Upper lobe of left lung (tissue), 4 donors: ENCODE measurements at regions not wholly inside any gene's neighbourhood (a gene's known extent, or its start where the extent isn't known, plus 50 kb on each side); places are given as distances from the start of the nearest gene placed in this dataset.

Experiments used
- CTCF ChIP-seq, 6 experiments: fragments of 450-650 bp in 4 of 6; fragments of 200-600 bp in 2 of 6; sonication (generic) in 2 of 6; IDR thresholded peaks; one replicate each; pipeline ENCODE4 v1.5.1; 2016 to 2019; ENCODE audit warnings: antibody characterized with exemption in 6 of 6
- EP300 ChIP-seq, 4 donors: sonication (generic); formaldehyde crosslinking; IDR thresholded peaks; one replicate each; pipeline ENCODE4 v1.5.1; 2017; ENCODE audit warnings: antibody characterized with exemption in 4 of 4, control low read depth in 2 of 4

GRCh38 chr10:10946801-10947200 lies 70.9 kb upstream of the CELF2 start:
- no peak for TF ChIP-seq CTCF (IDR thresholded peaks at IDR 0.05)
- TF ChIP-seq EP300 (IDR thresholded peaks at IDR 0.05), result no peak
